ENCODE measurements at regions not wholly inside any gene's neighbourhood (a gene's known extent, or its start where the extent isn't known, plus 50 kb on each side); places are given as distances from the start of the nearest gene placed in this dataset.
"Not testable (repeated sequence)": the region's sequence is repeated elsewhere in the genome, so short reads cannot be mapped to it uniquely, and the experiment has no call there.

- no peak for DNase-seq
Measured at GRCh38 chr1:79532555-79532954, 526.0 kb upstream of the ADGRL4 start.

GRCh38 chr1:79531790-79532189, 525.3 kb upstream of the ADGRL4 start:
- DNase-seq = no peak

- DNase-seq = no peak
Measured at GRCh38 chr1:79530476-79530875, 523.9 kb upstream of the ADGRL4 start.

DNA sequence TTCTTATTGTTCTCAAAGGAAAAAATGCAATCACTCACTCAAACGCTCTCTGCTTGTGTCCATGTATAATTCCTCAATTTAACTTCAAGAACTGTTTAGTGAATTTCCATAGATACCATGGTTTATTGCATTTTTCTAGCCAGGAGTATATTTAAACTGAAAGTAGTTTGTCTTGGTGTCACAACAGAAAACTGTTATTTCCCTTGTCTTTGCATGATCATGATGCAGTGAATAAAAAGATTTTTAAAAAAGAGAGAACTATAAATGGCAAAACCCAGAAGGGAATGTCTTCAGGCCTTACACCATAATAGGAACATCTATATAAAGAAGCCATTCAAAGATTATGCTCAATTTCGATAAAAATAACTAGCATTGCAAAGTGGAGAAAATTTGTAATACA, 523.5 kb upstream of the ADGRL4 start:
- no peak for DNase-seq

- DNase-seq = no peak
Measured at GRCh38 chr1:79524126-79524525, 517.6 kb upstream of the ADGRL4 start.

GRCh38 chr1:79519084-79519760, 512.7 kb upstream of the ADGRL4 start:
- no peak for DNase-seq

GRCh38 chr1:79517470-79518224, 511.1 kb upstream of the ADGRL4 start:
- no peak for DNase-seq

DNA sequence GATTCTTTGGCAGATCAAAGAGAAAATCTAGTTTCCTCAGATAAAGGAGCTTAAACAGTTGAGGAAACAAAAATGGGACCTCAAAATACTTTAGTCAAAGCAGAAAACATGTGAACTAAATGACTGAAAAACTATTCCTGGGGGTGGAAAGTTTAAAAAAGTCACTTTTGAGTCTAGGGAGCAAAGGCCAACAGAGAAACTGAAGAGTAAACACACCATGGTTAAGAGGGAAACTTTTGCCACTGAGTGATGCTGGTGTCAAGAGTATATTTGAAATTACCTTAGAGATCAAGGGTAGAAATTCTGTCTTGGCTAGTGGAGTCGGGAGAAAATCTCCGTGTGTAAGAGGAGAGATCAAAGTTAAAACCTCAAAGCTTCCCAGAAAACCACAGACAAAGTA, 501.2 kb upstream of the ADGRL4 start:
- DNase-seq = no peak

DNA sequence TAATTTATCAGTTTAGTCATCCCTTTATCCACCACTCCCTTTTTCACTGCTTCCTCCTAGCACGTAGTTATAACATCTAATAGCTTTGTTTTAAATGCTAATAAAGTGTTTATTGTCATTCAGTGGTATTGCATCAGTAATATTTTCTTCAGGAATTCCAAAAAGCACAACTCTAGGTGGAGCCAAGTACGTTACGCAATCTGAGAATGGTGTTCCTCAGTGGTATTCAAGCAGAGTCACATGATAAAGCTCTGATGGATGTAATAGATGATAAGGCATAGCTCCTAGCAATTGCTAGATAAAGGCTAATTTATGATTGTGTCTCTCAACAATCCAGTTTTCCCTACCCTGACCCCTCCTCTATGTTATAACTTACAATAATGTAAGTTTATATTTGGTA, 494.6 kb upstream of the ADGRL4 start:
- peak; percentile 12 for DNase-seq

- no peak for DNase-seq
Measured at GRCh38 chr1:79499541-79499940, 493.0 kb upstream of the ADGRL4 start.

GRCh38 chr1:79497193-79497773, 490.8 kb upstream of the ADGRL4 start:
- peak; percentile 39 for DNase-seq

GRCh38 chr1:79496129-79496528, 489.6 kb upstream of the ADGRL4 start:
- no peak for DNase-seq

DNA sequence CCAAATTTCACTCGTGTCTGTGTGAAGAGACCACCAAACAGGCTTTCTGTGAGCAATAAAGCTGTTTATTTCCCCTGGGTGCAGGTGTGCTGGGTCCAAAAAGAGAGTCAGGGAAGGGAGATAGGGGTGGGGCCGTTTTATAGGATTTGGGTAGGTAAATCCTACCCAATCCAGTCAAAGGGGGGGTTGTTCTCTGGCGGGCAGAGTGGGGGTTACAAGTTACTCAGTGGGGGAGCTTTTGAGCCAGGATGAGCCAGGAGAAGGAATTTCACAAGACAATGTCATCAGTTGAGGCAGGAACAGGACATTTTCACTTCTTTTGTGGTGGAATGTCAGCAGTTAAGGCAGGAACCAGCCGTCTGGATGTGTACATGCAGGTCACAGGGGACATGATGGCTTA, 487.2 kb upstream of the ADGRL4 start:
- not testable (repeated sequence) for DNase-seq

DNA sequence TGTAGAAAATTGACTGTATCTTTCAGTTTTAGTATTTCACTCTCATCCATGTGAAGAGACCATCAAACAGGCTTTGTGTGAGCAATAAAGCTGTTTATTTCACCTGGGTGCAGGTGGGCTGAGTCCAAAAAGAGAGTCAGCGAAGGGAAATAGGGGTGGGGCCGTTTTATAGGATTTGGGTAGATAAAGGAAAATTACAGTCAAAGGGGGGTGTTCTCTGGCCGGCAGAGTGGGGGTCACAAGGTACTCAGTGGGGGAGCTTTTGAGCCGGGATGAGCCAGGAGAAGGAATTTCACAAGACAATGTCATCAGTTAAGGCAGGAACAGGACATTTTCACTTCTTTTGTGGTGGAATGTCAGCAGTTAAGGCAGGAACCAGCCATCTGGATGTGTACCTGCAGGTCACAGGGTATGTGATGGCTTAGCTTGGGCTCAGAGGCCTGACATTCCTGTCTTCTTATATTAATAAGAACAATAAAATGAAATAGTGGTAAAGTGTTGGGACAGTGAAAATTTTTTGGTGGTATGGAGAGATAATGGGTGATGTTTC, 482.1 kb upstream of the ADGRL4 start:
- not testable (repeated sequence) for DNase-seq

GRCh38 chr1:79478728-79479373, 472.3 kb upstream of the ADGRL4 start:
- DNase-seq = no peak

- no peak for DNase-seq
Measured at GRCh38 chr1:79478160-79478559, 471.6 kb upstream of the ADGRL4 start.

DNA sequence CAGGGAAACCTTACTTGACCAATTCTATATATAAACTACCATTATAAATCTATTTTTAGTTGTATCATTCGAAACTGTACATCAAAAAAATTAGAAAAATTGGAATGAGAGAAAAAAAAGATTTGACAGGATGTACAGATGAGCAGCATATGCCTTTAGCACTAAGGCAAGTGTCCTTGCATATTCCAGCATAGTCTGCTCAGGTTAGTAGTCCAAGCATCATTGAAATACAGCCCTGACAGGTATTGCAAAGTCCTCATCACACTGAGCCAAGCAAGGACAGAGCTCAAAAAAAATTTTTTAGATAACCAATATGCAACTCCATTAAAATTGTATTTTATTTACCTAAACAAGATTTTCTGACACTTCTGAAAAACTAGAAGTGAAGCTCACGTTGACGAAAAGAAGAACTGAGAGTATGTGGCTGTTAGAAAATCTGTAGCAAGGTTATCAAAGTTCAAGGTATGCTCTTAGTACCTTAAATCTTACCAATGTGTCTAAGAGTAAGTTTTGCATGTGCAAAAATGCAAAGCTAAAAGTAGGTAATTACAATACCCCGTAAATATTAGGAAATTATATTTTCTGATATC, 465.6 kb upstream of the ADGRL4 start:
- no peak for DNase-seq

DNA sequence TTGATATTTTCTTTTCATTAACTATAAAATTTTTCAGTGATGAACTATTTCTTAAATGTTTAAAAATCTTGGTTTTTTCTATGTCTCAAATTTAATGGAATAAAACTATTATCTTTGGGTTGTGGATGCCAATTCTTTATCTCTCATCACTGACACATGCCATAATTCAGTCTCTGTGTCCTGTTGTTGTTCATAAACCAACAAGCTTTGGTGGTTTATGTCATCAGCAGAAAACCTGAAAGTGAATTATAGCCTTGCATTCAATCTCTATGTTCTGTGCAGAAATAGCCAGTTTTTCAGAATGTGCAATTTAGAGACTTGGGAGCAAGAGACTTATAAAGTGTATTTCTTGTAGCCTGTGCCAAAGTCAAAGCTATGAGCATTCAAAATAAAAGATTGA, 462.6 kb upstream of the ADGRL4 start:
- no peak for DNase-seq

DNA sequence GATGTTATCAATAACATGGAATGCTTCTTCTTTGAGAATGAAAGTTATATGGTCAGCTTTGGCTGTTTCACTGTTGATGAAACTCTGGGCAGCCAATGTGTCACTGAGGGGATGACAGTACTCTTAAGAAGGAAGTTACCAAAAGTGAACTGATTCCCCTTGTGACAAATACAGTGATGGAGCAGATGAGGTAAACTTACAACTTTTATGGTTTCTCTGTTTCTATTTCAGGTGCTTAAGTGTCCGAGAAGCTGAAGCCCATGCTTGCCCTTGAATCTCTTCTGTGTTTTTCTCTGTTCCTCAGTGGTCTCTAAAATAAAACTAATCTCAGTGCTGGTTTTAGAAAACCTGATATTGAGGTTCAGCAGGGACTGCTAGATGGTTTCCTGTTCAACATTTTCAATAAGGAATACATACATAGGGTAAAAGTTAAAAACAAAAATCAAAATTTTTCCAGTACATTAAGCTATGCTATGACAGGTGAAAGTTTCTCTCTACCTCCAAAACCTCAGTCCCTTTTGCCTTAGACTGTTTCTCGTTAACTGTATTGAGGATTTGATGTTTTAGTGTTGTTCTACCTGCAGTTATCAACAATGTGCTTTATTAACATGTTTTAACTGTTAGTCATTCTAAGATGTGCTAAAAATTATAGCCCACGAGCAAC, 454.4 kb upstream of the ADGRL4 start:
- no peak for DNase-seq

GRCh38 chr1:79457562-79458224, 451.2 kb upstream of the ADGRL4 start:
- DNase-seq = no peak

GRCh38 chr1:79448426-79448825, 441.9 kb upstream of the ADGRL4 start:
- peak; percentile 0 for DNase-seq

DNA sequence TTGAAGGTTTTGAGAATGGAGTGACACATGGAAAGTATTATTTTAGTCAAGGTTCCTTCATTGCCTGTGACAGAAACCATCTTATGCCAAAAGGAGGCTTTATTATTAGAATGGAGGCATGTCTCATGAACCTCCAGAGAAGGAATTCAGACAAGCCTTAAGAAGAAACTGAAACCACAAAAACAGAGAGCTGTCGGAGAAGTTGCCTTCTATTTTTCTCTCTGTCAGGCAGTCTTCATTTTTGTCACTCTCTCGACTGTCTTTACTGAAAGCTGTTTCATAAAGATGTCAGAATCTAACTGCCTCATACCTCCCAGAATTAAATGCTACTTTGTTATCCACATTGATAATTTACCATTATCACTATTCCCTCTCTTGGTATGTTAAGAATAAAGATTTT, 434.7 kb upstream of the ADGRL4 start:
- DNase-seq = peak; percentile 2
